ENCODE measurements at regions not wholly inside any gene's neighbourhood (a gene's known extent, or its start where the extent isn't known, plus 50 kb on each side); places are given as distances from the start of the nearest gene placed in this dataset.

GRCh38 chr10:64156166-64156565 is 635.0 kb downstream of the REEP3 start:
- Histone ChIP-seq H3K4me1 (peaks cover 14% of the 10 kb centered on the region), H3K79me2 (ENCODE audit: low read depth) (no peaks in the 10 kb centered on the region), H3K4me2 (no peak overlapping the region), H3K27ac (no peak overlapping the region), H3K4me3 (no peak overlapping the region), H3K36me3 (no peaks in the 10 kb centered on the region), H2AFZ (replicated peaks) (no peak overlapping the region), H3F3A (ENCODE audit: low read depth) (peaks cover 5% of the 10 kb centered on the region), H3K27me3 (no peaks in the 10 kb centered on the region), H4K20me1 (ENCODE audit: low read depth) (no peaks in the 10 kb centered on the region), H3K9ac (no peak overlapping the region), H3K9me3 (ENCODE audit: low read depth) (no peaks in the 10 kb centered on the region)
- Mint-ChIP-seq H3K4me1 (peaks cover 10% of the 10 kb centered on the region), H3K36me3 (no peaks in the 10 kb centered on the region), H3K4me3 (no peak overlapping the region), H3K9me3 (peaks cover 11% of the 10 kb centered on the region), H3K27me3 (ENCODE audit: insufficient read depth, low read depth) (peaks cover 2% of the 10 kb centered on the region), H3K27ac (no peak overlapping the region)
- no peak for DNase-seq (ENCODE audit: low spot score)
- no peak for TF ChIP-seq EZH2phosphoT487 (IDR thresholded peaks at IDR 0.05)
- TF ChIP-seq EZH2 (IDR thresholded peaks at IDR 0.05): no peak
- no peak for TF ChIP-seq CTCF (IDR thresholded peaks at IDR 0.05)

- H3K4me1 Mint-ChIP-seq: peaks cover 10% of the 10 kb centered on the region
- H3K4me1 ChIP-seq: peaks cover 14% of the 10 kb centered on the region
These were observed 637.4 kb downstream of the REEP3 start for GRCh38 chr10:64158551-64158950.

GRCh38 chr10:64159910-64160872 is 639.0 kb downstream of the REEP3 start:
- TF ChIP-seq EZH2 (IDR thresholded peaks at IDR 0.05): no peak
- no peak for TF ChIP-seq CTCF (IDR thresholded peaks at IDR 0.05)
- TF ChIP-seq EZH2phosphoT487 (IDR thresholded peaks at IDR 0.05): no peak
- no peak overlapping the region for H3K9ac ChIP-seq
- H3K36me3 ChIP-seq: no peaks in the 10 kb centered on the region
- no peaks in the 10 kb centered on the region for H3K9me3 ChIP-seq (ENCODE audit: low read depth)
- H3K27me3 ChIP-seq: no peaks in the 10 kb centered on the region
- H3K79me2 ChIP-seq (ENCODE audit: low read depth): no peaks in the 10 kb centered on the region
- H4K20me1 ChIP-seq (ENCODE audit: low read depth): no peaks in the 10 kb centered on the region
- Mint-ChIP-seq H3K27ac (no peak overlapping the region), H3K9me3 (no peaks in the 10 kb centered on the region), H3K4me3 (no peak overlapping the region), H3K36me3 (no peaks in the 10 kb centered on the region), H3K4me1 (peaks cover 10% of the 10 kb centered on the region), H3K27me3 (ENCODE audit: insufficient read depth, low read depth) (peaks cover 2% of the 10 kb centered on the region)
- peak overlapping the region; percentile 43 for H3K27ac ChIP-seq
- peaks cover 5% of the 10 kb centered on the region for H3F3A ChIP-seq (ENCODE audit: low read depth)
- H3K4me3 ChIP-seq: no peak overlapping the region
- peak overlapping the region; percentile 23 for H3K4me2 ChIP-seq
- no peak overlapping the region for H2AFZ ChIP-seq (replicated peaks)
- peaks cover 14% of the 10 kb centered on the region for H3K4me1 ChIP-seq
- peak; percentile 35 for DNase-seq (ENCODE audit: low spot score)

More at GRCh38 chr10:64158551-64158950, 637.4 kb downstream of the REEP3 start:
- no peak overlapping the region for H3K4me3 ChIP-seq
- no peaks in the 10 kb centered on the region for H3K36me3 Mint-ChIP-seq
- H3K27me3 Mint-ChIP-seq (ENCODE audit: insufficient read depth, low read depth): peaks cover 2% of the 10 kb centered on the region
- no peak overlapping the region for H3K9ac ChIP-seq
- no peak overlapping the region for H3K4me3 Mint-ChIP-seq
- H3K36me3 ChIP-seq: no peaks in the 10 kb centered on the region
- no peaks in the 10 kb centered on the region for H3K79me2 ChIP-seq (ENCODE audit: low read depth)
- H3K4me2 ChIP-seq: no peak overlapping the region
- no peak for DNase-seq (ENCODE audit: low spot score)
- no peak overlapping the region for H3K27ac Mint-ChIP-seq
- H3K9me3 ChIP-seq (ENCODE audit: low read depth): no peaks in the 10 kb centered on the region
- H2AFZ ChIP-seq (replicated peaks): no peak overlapping the region
- peaks cover 4% of the 10 kb centered on the region for H3K9me3 Mint-ChIP-seq
- no peaks in the 10 kb centered on the region for H3K27me3 ChIP-seq
- no peaks in the 10 kb centered on the region for H4K20me1 ChIP-seq (ENCODE audit: low read depth)
- no peak for TF ChIP-seq CTCF (IDR thresholded peaks at IDR 0.05)
- TF ChIP-seq EZH2 (IDR thresholded peaks at IDR 0.05): no peak
- no peak for TF ChIP-seq EZH2phosphoT487 (IDR thresholded peaks at IDR 0.05)
- H3F3A ChIP-seq (ENCODE audit: low read depth): peaks cover 5% of the 10 kb centered on the region
- no peak overlapping the region for H3K27ac ChIP-seq

All from neural progenitor cell (in vitro differentiated cells).